Stimulated activated CD4-positive, alpha-beta T cell treated with anti-CD3 and anti-CD28 coated beads, Interleukin-1b, Interleukin-23, amount 100 ng/mL, for 48 hours (primary cell): ENCODE measurements at regions not wholly inside any gene's neighbourhood (a gene's known extent, or its start where the extent isn't known, plus 50 kb on each side); places are given as distances from the start of the nearest gene placed in this dataset.
"Not testable (repeated sequence)": the region's sequence is repeated elsewhere in the genome, so short reads cannot be mapped to it uniquely, and the experiment has no call there.

Experiments used
- DNase-seq: peaks from one replicate; pipeline ENCODE4 v3.0.0-alpha.2; 2020

DNA sequence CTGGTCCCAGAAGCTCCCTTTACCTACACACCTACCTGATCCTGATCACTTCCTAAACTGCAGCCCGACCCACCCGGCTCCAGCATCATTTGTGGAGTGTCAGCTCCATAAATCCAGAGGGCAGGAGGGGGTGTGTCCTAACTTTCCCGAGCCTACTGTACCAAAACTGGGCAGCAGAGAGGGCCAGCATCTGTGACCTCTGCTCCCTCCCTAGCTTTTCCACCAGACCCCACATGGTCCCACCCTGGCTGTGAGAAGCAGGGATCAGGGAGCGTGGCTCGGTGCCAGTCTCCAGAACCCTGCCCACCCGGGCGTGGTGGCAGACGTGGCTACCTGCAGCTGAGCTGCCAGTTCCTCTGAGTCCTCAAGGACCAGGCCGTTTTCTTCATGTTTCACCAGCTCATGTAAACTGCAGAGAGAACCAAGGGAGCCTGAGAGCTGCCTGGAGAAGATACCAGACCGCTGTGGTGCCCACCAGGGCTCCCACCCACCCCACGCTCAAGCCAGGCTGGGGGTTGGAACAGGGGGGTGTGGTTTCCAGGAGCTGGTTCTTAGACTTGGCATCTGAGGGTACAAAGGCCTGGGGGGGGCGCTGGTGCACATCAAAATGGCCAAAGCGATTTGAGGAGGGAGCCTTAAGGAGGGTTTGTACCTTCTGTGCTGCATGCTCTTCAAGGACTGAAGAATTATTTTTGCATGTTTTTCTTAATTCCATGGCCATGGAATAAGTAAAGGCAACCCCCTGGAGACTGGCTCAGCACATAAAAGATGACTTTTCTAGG lies 76.7 kb upstream of the DRD5 start:
- DNase-seq, result no peak

- DNase-seq, result not testable (repeated sequence)
Observed at GRCh38 chr4:9707281-9707680, 74.2 kb upstream of the DRD5 start.

DNA sequence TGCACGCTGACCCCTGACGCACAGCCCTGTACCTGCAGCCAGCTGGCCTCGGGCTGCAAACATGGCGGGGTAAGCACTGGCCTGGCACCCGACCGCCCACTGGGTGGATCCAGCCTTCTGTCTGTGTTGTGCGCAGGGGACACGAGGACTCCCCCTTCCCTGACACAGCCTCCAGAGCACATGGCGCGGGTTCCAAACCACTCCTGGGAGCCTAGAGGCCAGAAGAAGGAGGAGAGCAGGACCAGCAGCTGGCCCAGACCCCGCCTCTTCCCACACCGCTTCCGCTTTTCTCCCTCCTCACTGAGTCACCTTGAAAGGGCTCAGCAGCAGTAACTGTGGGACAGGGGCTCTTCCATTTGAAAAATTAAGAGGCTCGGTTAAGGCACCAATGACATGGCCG lies 73.5 kb upstream of the DRD5 start:
- not testable (repeated sequence) for DNase-seq

DNA sequence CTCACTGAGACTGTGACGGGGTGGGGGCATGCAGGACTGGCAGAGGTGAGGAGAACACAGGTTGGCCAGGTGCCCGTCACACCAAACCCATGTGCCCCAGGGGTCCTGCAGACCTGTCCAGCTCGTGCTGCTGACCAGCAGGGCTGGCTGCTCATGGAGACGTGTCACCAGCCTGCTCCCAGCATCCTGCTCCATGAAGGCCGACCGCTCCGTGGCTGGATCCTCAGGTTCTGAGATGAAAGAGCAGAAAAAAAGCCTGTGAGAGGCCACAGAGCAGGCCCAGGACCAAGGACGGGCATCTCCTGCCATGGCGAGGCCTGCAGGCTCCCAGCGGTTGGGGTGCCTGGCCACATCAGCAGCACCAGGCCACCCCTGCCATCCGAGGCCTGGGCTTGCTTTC lies 71.7 kb upstream of the DRD5 start:
- no peak for DNase-seq

- not testable (repeated sequence) for DNase-seq
Observed at GRCh38 chr4:9715271-9715670, 66.2 kb upstream of the DRD5 start.

DNA sequence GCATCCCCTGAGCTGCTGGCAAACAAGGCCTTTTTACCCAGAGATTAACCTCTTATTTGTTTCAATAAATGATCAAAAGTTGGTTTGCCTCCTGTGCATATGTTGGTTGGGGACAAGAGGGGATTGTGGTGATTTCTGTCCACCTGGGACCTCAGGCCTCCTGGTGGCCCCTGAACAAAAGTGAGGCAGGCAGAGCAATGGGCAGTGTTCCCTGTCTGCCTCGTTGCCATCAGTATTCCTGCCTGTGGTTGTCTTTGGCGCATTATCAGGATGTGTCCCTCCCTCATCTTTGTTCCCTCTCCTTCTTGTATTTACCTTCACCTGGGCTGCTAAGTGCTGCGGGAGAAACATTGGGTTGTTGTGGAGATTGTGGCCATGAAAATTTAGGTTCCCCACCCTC lies 65.3 kb upstream of the DRD5 start:
- no peak for DNase-seq

GRCh38 chr4:9718246-9718939 lies 63.0 kb upstream of the DRD5 start:
- DNase-seq, result not testable (repeated sequence)

GRCh38 chr4:9722131-9722530 lies 59.3 kb upstream of the DRD5 start:
- DNase-seq, result not testable (repeated sequence)
